SK-N-SH treated with all-trans-retinoic acid at 6 μM for 48 hours (cell line): ENCODE measurements at regions not wholly inside any gene's neighbourhood (a gene's known extent, or its start where the extent isn't known, plus 50 kb on each side); places are given as distances from the start of the nearest gene placed in this dataset.

Experiments used
- ATAC-seq: fragments of 200-7000 bp; cut with Tn5 transposase; 3 replicates; pipeline ENCODE4 v1.9.1; 2020; ENCODE audit warnings: mild to moderate bottlenecking, moderate library complexity
- ARNTL ChIP-seq: fragments of 450-650 bp; formaldehyde crosslinking; IDR thresholded peaks from 2 replicates; pipeline ENCODE4 v1.5.0; 2020; ENCODE audit warnings: low read depth, mild to moderate bottlenecking, moderate library complexity, borderline replicate concordance
- BACH2 ChIP-seq: fragments of 250-450 bp; sonication (Bioruptor Pico); IDR thresholded peaks from 2 replicates; pipeline ENCODE4 v1.9.0; 2021; ENCODE audit warnings: mild to moderate bottlenecking, borderline replicate concordance
- CREB5 ChIP-seq: fragments of 250-450 bp; sonication (Bioruptor Pico); IDR thresholded peaks from 2 replicates; pipeline ENCODE4 v1.5.1; 2020; ENCODE audit warnings: low read depth, mild to moderate bottlenecking, moderate library complexity
- CSDC2 ChIP-seq: fragments of 250-450 bp; sonication (Bioruptor Pico); IDR thresholded peaks from 2 replicates; pipeline ENCODE4 v1.5.0; 2020; ENCODE audit warnings: mild to moderate bottlenecking, moderate library complexity
- CSRNP3 ChIP-seq: fragments of 250-450 bp; sonication (Bioruptor Pico); IDR thresholded peaks from 2 replicates; pipeline ENCODE4 v1.5.1; 2021; ENCODE audit warnings: mild to moderate bottlenecking, moderate library complexity
- ESRRG ChIP-seq: fragments of 250-450 bp; sonication (Bioruptor Pico); IDR thresholded peaks from 2 replicates; pipeline ENCODE4 v1.6.1; 2021; ENCODE audit warnings: mild to moderate bottlenecking
- ISL1 ChIP-seq: fragments of 250-450 bp; sonication (Bioruptor Pico); IDR thresholded peaks from 2 replicates; pipeline ENCODE4 v2.1.2; 2022; ENCODE audit warnings: mild to moderate bottlenecking, moderate library complexity
- OSR1 ChIP-seq: fragments of 250-450 bp; sonication (Bioruptor Pico); IDR thresholded peaks from 2 replicates; pipeline ENCODE4 v1.8.0; 2022; ENCODE audit warnings: moderate library complexity, mild to moderate bottlenecking, inconsistent platforms
- PATZ1 ChIP-seq: fragments of 250-450 bp; sonication (Bioruptor Pico); IDR thresholded peaks from 2 replicates; pipeline ENCODE4 v1.8.0; 2020; ENCODE audit warnings: mild to moderate bottlenecking, moderate library complexity, borderline replicate concordance
- POU6F1 ChIP-seq: fragments of 250-450 bp; sonication (Bioruptor Pico); IDR thresholded peaks from 2 replicates; pipeline ENCODE4 v1.8.0; 2021; ENCODE audit warnings: low read depth, mild to moderate bottlenecking, moderate library complexity, borderline replicate concordance
- PPARA ChIP-seq: fragments of 250-450 bp; sonication (Bioruptor Pico); IDR thresholded peaks from 2 replicates; pipeline ENCODE4 v1.5.0; 2020; ENCODE audit warnings: mild to moderate bottlenecking, borderline replicate concordance
- SNAI2 ChIP-seq: fragments of 250-450 bp; sonication (Bioruptor Pico); IDR thresholded peaks from 2 replicates; pipeline ENCODE4 v1.5.0; 2020; ENCODE audit warnings: mild to moderate bottlenecking, moderate library complexity
- TCF4 ChIP-seq: fragments of 250-450 bp; sonication (Bioruptor Pico); IDR thresholded peaks from 2 replicates; pipeline ENCODE4 v1.8.0; 2021; ENCODE audit warnings: mild to moderate bottlenecking, moderate library complexity, borderline replicate concordance
- TOX ChIP-seq: fragments of 250-450 bp; sonication (Bioruptor Pico); IDR thresholded peaks from 2 replicates; pipeline ENCODE4 v1.8.0; 2021; ENCODE audit warnings: mild to moderate bottlenecking, moderate library complexity, borderline replicate concordance
- TSHZ2 ChIP-seq: fragments of 250-450 bp; sonication (Bioruptor Pico); IDR thresholded peaks from 2 replicates; pipeline ENCODE4 v1.5.0; 2020; ENCODE audit warnings: mild to moderate bottlenecking, moderate library complexity
- ZC3H10 ChIP-seq: fragments of 250-450 bp; sonication (Bioruptor Pico); IDR thresholded peaks from 2 replicates; pipeline ENCODE4 v1.5.1; 2021; ENCODE audit warnings: mild to moderate bottlenecking, moderate library complexity
- ZFP3 ChIP-seq: fragments of 250-450 bp; sonication (Bioruptor Pico); IDR thresholded peaks from 2 replicates; pipeline ENCODE4 v1.5.0; 2020; ENCODE audit warnings: mild to moderate bottlenecking, moderate library complexity
- ZFP30 ChIP-seq: fragments of 450-650 bp; formaldehyde crosslinking; IDR thresholded peaks from 2 replicates; pipeline ENCODE4 v1.5.0; 2022; ENCODE audit warnings: mild to moderate bottlenecking, moderate library complexity
- ZNF565 ChIP-seq: fragments of 450-650 bp; formaldehyde crosslinking; conservative IDR thresholded peaks from 2 replicates; pipeline ENCODE4 v1.5.0; 2020; ENCODE audit warnings: low read depth, mild to moderate bottlenecking, moderate library complexity
- ZNF70 ChIP-seq: fragments of 450-650 bp; formaldehyde crosslinking; IDR thresholded peaks from 2 replicates; pipeline ENCODE4 v1.5.0; 2020; ENCODE audit warnings: mild to moderate bottlenecking, moderate library complexity
- ZNF8 ChIP-seq: fragments of 450-650 bp; formaldehyde crosslinking; IDR thresholded peaks from 2 replicates; pipeline ENCODE4 v1.5.0; 2020; ENCODE audit warnings: mild to moderate bottlenecking, moderate library complexity

- ATAC-seq: no peak
- TF ChIP-seq ZNF8 (CRISPR knock-in tag): no peak
- TF ChIP-seq ZC3H10 (CRISPR knock-in tag): no peak
- TF ChIP-seq CSDC2 (CRISPR knock-in tag): no peak
- TF ChIP-seq BACH2 (CRISPR knock-in tag): no peak
- TF ChIP-seq ZFP3 (CRISPR knock-in tag): no peak
- TF ChIP-seq TCF4 (CRISPR knock-in tag): no peak
- TF ChIP-seq POU6F1 (CRISPR knock-in tag): no peak
- no peak for TF ChIP-seq TSHZ2 (CRISPR knock-in tag)
- no peak for TF ChIP-seq PATZ1 (CRISPR knock-in tag)
- no peak for TF ChIP-seq ZNF565 (CRISPR knock-in tag)
- no peak for TF ChIP-seq ZNF70
- TF ChIP-seq ZFP30 (CRISPR knock-in tag): no peak
- no peak for TF ChIP-seq CSRNP3
- TF ChIP-seq ARNTL (CRISPR knock-in tag): no peak
- no peak for TF ChIP-seq SNAI2 (CRISPR knock-in tag)
- TF ChIP-seq ISL1 (CRISPR knock-in tag): no peak
Measured at GRCh38 chr14:25274529-25274928, 224.6 kb upstream of the STXBP6 start.

- ATAC-seq: no peak
- TF ChIP-seq CSDC2 (CRISPR knock-in tag) (no peak), ZFP30 (CRISPR knock-in tag) (no peak), CREB5 (CRISPR knock-in tag) (no peak)
Measured at GRCh38 chr14:25267186-25267585, 217.2 kb upstream of the STXBP6 start.

GRCh38 chr14:25259470-25259869 is 209.5 kb upstream of the STXBP6 start:
- no peak for ATAC-seq

More at GRCh38 chr14:25259470-25259869, 209.5 kb upstream of the STXBP6 start:
- TF ChIP-seq SNAI2 (CRISPR knock-in tag): no peak
- TF ChIP-seq BACH2 (CRISPR knock-in tag): no peak
- TF ChIP-seq OSR1 (CRISPR knock-in tag): no peak
- TF ChIP-seq ESRRG (CRISPR knock-in tag): no peak
- no peak for TF ChIP-seq CSRNP3
- TF ChIP-seq TCF4 (CRISPR knock-in tag): no peak
- TF ChIP-seq CREB5 (CRISPR knock-in tag): no peak
- TF ChIP-seq PPARA (CRISPR knock-in tag): no peak
- TF ChIP-seq ARNTL (CRISPR knock-in tag): no peak
- TF ChIP-seq ZFP3 (CRISPR knock-in tag): no peak
- no peak for TF ChIP-seq TOX
- TF ChIP-seq ZFP30 (CRISPR knock-in tag): no peak
- TF ChIP-seq PATZ1 (CRISPR knock-in tag): no peak
- no peak for TF ChIP-seq ZNF565 (CRISPR knock-in tag)
